Gastrocnemius medialis (tissue), 4 donors: ENCODE measurements at regions not wholly inside any gene's neighbourhood (a gene's known extent, or its start where the extent isn't known, plus 50 kb on each side); places are given as distances from the start of the nearest gene placed in this dataset.

ENCODE experiments used
- ATAC-seq, 2 donors: fragments of 150-250 bp; one replicate each; pipeline ENCODE4 v1.9.1; 2016
- DNase-seq, 2 donors: peaks; one replicate each; pipeline ENCODE4 v3.0.0-alpha.2; 2019
- H3K27ac ChIP-seq, 4 donors: fragments of 200-600 bp; sonication (generic); 1 replicate in 1 of 4; 2 replicates in 3 of 4; pipeline ENCODE4 v1.5.1; 2016 to 2018; ENCODE audit warnings: mild to moderate bottlenecking in 2 of 4, moderate library complexity in 1 of 4
- H3K27me3 ChIP-seq, 3 donors: fragments of 200-600 bp; sonication (generic) in 2 of 3; 1 replicate in 1 of 3; 2 replicates in 2 of 3; pipeline versions ENCODE4 v1.5.1 to v1.6.0; 2016 to 2019; ENCODE audit warnings: mild to moderate bottlenecking in 1 of 3, moderate library complexity in 1 of 3
- H3K36me3 ChIP-seq, 2 donors: fragments of 200-600 bp; sonication (generic) in 1 of 2; one replicate each; pipeline ENCODE4 v1.5.1; 2017 to 2018
- H3K4me1 ChIP-seq, 2 donors: fragments of 200-600 bp; sonication (generic) in 1 of 2; one replicate each; pipeline ENCODE4 v1.5.1; 2016 to 2017; ENCODE audit warnings: mild to moderate bottlenecking in 2 of 2
- H3K4me3 ChIP-seq, 4 donors: fragments of 200-600 bp; sonication (generic) in 3 of 4; 1 replicate in 1 of 4; 2 replicates in 3 of 4; pipeline ENCODE4 v1.5.1; 2016 to 2019; ENCODE audit warnings: mild to moderate bottlenecking in 2 of 4
- H3K9me3 ChIP-seq, 3 donors: fragments of 200-600 bp; sonication (generic) in 2 of 3; 1 replicate in 1 of 3; 2 replicates in 2 of 3; pipeline ENCODE4 v1.5.1; 2016 to 2019
- CTCF ChIP-seq, 5 experiments: fragments of 450-650 bp in 3 of 5; fragments of 200-600 bp in 2 of 5; sonication (generic) in 2 of 5; IDR thresholded peaks in 4 of 5; conservative IDR thresholded peaks in 1 of 5; 1 replicate in 4 of 5; 2 replicates in 1 of 5; pipeline ENCODE4 v1.5.1; 2016 to 2019; ENCODE audit warnings: antibody characterized with exemption in 5 of 5, mild to moderate bottlenecking in 3 of 5, moderate library complexity in 3 of 5
- POLR2A ChIP-seq, 2 donors: fragments of 450-650 bp; IDR thresholded peaks; one replicate each; pipeline ENCODE4 v1.6.1; 2017; ENCODE audit warnings: antibody characterized with exemption in 2 of 2, mild to moderate bottlenecking in 2 of 2, moderate library complexity in 2 of 2
- in situ Hi-C, 4 donors: fragments of 200-750 bp; cut with MboI; loops; one replicate each; pipeline versions ENCODE4 v1.15.0 to v1.8.0; 2017; ENCODE audit warnings: low sequenced_read_pairs in 4 of 4
- intact Hi-C: fragments of 100-400 bp; cut with DNase I; formaldehyde crosslinking; loops from one replicate; pipeline ENCODE4 v1.15.1; 2023; ENCODE audit warnings: low total_unique reads
- microRNA-seq, 2 donors: library from miRNA; unstranded; fragments of <30 nt; microRNA quantifications; one replicate each; pipeline ENCODE4, GENCODE V29; 2016; ENCODE audit warnings: borderline replicate concordance in 2 of 2

- Histone ChIP-seq H3K27ac (no peak overlapping the region), H3K4me3 (no peak overlapping the region), H3K4me1 (no peaks in the 10 kb centered on the region), H3K36me3 (no peaks in the 10 kb centered on the region), H3K27me3 (no peaks in the 10 kb centered on the region), H3K9me3 (no peaks in the 10 kb centered on the region)
- DNase-seq (no peak), ATAC-seq (no peak)
- intact Hi-C loops, result no loop called here
- in situ Hi-C loops, result no loop called here
- no peak for TF ChIP-seq POLR2A (IDR thresholded peaks at IDR 0.05)
These were observed 1260.2 kb upstream of the PCDH7 start for GRCh38 chr4:29459926-29460325.

- H3K36me3 ChIP-seq, result no peaks in the 10 kb centered on the region
- no peak overlapping the region for H3K27ac ChIP-seq
- intact Hi-C loops, result no loop called here
- ATAC-seq (no peak), DNase-seq (no peak)
- no peak overlapping the region for H3K4me3 ChIP-seq
- no peaks in the 10 kb centered on the region for H3K27me3 ChIP-seq
- in situ Hi-C loops, result no loop called here
- H3K4me1 ChIP-seq, result no peaks in the 10 kb centered on the region
- TF ChIP-seq POLR2A (IDR thresholded peaks at IDR 0.05) (no peak), CTCF (IDR thresholded peaks at IDR 0.05 in 4 of 5, conservative IDR thresholded peaks at IDR 0.05 in 1 of 5) (no peak)
- no peaks in the 10 kb centered on the region for H3K9me3 ChIP-seq
These were observed 1253.0 kb upstream of the PCDH7 start for GRCh38 chr4:29467044-29467717.

Small RNA genes in the stretch of these regions (microRNA-seq; reads per million reads assigned to microRNA genes)
- gene MIR4275, result 0 reads per million in 2 donors
